Hepatocyte (in vitro differentiated cells): ENCODE measurements at regions not wholly inside any gene's neighbourhood (a gene's known extent, or its start where the extent isn't known, plus 50 kb on each side); places are given as distances from the start of the nearest gene placed in this dataset.

Experiments used
- DNase-seq: peaks from one replicate; pipeline ENCODE4 v3.0.0-alpha.2; 2016; ENCODE audit warnings: low spot score
- H2AFZ ChIP-seq: fragments of 200-600 bp; sonication (generic); 2 replicates; pipeline ENCODE4 v1.6.0; 2016; ENCODE audit warnings: antibody characterized with exemption, mild to moderate bottlenecking
- H3K27ac ChIP-seq: fragments of 200-600 bp; sonication (generic); 2 replicates; pipeline ENCODE4 v1.5.1; 2016; ENCODE audit warnings: mild to moderate bottlenecking
- H3K27me3 ChIP-seq: fragments of 200-600 bp; sonication (generic); 2 replicates; pipeline ENCODE4 v1.6.1; 2016
- H3K36me3 ChIP-seq: fragments of 200-600 bp; sonication (generic); replicated peaks from 2 replicates; pipeline ENCODE4 v1.5.1; 2016; ENCODE audit warnings: low read depth; ENCODE audit not compliant: insufficient read depth
- H3K4me1 ChIP-seq: fragments of 200-600 bp; sonication (generic); 2 replicates; pipeline ENCODE4 v1.5.1; 2016; ENCODE audit warnings: mild to moderate bottlenecking, moderate library complexity; ENCODE audit not compliant: insufficient read depth
- H3K4me2 ChIP-seq: fragments of 200-600 bp; sonication (generic); 2 replicates; pipeline ENCODE4 v1.6.0; 2016
- H3K4me3 ChIP-seq: fragments of 200-600 bp; sonication (generic); 2 replicates; pipeline ENCODE4 v1.5.1; 2016; ENCODE audit warnings: mild to moderate bottlenecking
- H3K79me2 ChIP-seq: fragments of 200-600 bp; sonication (generic); 2 replicates; pipeline ENCODE4 v1.6.0; 2017; ENCODE audit warnings: mild to moderate bottlenecking
- H3K9me2 ChIP-seq: fragments of 200-600 bp; sonication (generic); replicated peaks from 2 replicates; pipeline ENCODE4 v1.6.0; 2017; ENCODE audit warnings: mild to moderate bottlenecking; ENCODE audit not compliant: insufficient read depth
- H3K9me3 ChIP-seq: fragments of 200-600 bp; sonication (generic); 2 replicates; pipeline ENCODE4 v1.5.1; 2016; ENCODE audit warnings: low read depth, mild to moderate bottlenecking
- H4K20me1 ChIP-seq: fragments of 200-600 bp; sonication (generic); 2 replicates; pipeline ENCODE4 v1.6.0; 2016; ENCODE audit warnings: mild to moderate bottlenecking; ENCODE audit not compliant: insufficient read depth, poor library complexity, severe bottlenecking
- EZH2 ChIP-seq: fragments of 200-600 bp; sonication (generic); IDR thresholded peaks from 2 replicates; pipeline ENCODE4 v1.6.1; 2016; ENCODE audit warnings: antibody characterized with exemption, mild to moderate bottlenecking, borderline replicate concordance
- EZH2phosphoT487 ChIP-seq: fragments of 200-600 bp; sonication (generic); IDR thresholded peaks from one replicate; pipeline ENCODE4 v1.6.1; 2018; ENCODE audit warnings: antibody characterized with exemption, mild to moderate bottlenecking, low read depth, moderate library complexity; ENCODE audit not compliant: unreplicated experiment, severe bottlenecking
- WGBS: methylation state at CpG from one replicate; pipeline ENCODE4 v1.1.6; 2016; ENCODE audit warnings: low lambda C conversion rate; ENCODE audit errors: missing lambda C conversion rate; 5-methylcytosine and 5-hydroxymethylcytosine counted together
- TF ChIP-seq, protein P1 (sequence below): fragments of 200-600 bp; sonication (generic); IDR thresholded peaks from 2 replicates; pipeline ENCODE4 v1.5.1; 2016; ENCODE audit warnings: antibody characterized with exemption, mild to moderate bottlenecking; ENCODE audit not compliant: poor library complexity

DNA sequence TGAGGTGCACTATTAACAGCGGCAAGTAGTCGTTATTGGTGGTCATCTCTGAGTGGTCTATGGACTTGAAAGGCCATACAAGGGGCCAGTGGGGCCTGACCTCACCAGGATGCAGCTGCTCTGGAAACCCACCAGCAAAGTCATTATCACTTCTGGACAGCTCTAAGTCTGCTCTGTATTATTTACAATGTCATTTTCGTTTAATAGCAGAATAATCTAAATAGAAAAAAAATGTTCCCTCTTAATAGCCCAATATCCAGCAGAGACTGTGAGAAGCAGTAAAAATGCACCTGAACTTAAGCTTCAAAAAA lies 85.0 kb upstream of the EED start:
- H3K4me1 ChIP-seq = peaks cover 29% of the 10 kb centered on the region
- no peak for TF ChIP-seq EZH2
- H4K20me1 ChIP-seq = no peaks in the 10 kb centered on the region
- DNase-seq = no peak
- no peaks in the 10 kb centered on the region for H3K36me3 ChIP-seq
- H3K79me2 ChIP-seq = no peaks in the 10 kb centered on the region
- no peaks in the 10 kb centered on the region for H3K9me2 ChIP-seq
- H3K4me2 ChIP-seq = no peak overlapping the region
- no peaks in the 10 kb centered on the region for H3K9me3 ChIP-seq
- H3K27ac ChIP-seq = no peak overlapping the region
- no peak overlapping the region for H2AFZ ChIP-seq
- 87% methylated on average over 3 of the region's 3 CpGs for WGBS
- no peak overlapping the region for H3K4me3 ChIP-seq
- H3K27me3 ChIP-seq = no peaks in the 10 kb centered on the region

DNA sequence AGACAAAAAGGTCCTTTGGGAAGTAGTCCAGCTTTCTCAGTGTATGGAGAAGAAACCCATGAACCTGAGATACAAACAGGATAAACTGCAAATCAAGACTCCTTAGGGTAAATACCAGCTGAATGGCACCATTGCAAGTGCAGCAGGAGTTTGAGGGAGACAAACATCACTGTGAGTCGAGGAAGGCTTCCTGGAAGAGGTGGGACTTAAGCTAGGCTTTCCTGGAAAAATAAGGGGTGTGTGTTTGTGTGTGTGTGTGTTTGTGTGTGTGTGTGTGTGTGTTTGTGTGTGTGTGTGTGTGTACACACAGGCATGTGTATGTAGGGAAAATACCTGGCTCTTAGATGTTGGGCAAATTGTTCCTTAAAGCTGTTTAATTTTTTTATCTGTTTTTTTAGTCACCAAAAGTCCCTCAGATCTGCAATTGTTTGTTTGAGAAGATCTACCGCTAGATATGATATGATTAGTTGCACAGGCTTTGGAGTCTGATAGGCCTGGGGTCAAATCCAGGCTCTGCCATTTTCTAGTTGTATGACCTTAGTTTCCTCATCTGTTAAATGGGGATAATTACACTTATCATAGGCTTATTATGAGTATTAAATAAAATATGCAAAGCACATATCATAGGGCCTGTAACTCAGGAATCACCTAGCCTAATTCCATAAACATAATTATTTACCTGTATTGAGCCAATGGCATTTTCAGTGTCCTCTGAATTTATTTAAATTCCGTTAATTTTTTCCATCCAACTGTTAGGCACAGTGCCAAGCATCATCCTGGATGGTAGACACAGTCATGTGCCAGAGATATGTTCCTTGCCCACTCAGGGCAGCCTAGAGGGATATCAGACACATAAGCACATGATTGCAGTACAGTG lies 85.6 kb upstream of the EED start:
- Histone ChIP-seq H3K4me2 (no peak overlapping the region), H3K36me3 (no peaks in the 10 kb centered on the region), H2AFZ (no peak overlapping the region), H4K20me1 (no peaks in the 10 kb centered on the region), H3K27me3 (no peaks in the 10 kb centered on the region), H3K4me1 (peaks cover 29% of the 10 kb centered on the region), H3K79me2 (no peaks in the 10 kb centered on the region), H3K9me3 (no peaks in the 10 kb centered on the region), H3K27ac (no peak overlapping the region), H3K4me3 (no peak overlapping the region), H3K9me2 (no peaks in the 10 kb centered on the region)
- TF ChIP-seq EZH2phosphoT487 = no peak
- no peak for TF ChIP-seq EZH2
- WGBS = 87% methylated on average over 3 of the region's 3 CpGs
- DNase-seq = no peak

DNA sequence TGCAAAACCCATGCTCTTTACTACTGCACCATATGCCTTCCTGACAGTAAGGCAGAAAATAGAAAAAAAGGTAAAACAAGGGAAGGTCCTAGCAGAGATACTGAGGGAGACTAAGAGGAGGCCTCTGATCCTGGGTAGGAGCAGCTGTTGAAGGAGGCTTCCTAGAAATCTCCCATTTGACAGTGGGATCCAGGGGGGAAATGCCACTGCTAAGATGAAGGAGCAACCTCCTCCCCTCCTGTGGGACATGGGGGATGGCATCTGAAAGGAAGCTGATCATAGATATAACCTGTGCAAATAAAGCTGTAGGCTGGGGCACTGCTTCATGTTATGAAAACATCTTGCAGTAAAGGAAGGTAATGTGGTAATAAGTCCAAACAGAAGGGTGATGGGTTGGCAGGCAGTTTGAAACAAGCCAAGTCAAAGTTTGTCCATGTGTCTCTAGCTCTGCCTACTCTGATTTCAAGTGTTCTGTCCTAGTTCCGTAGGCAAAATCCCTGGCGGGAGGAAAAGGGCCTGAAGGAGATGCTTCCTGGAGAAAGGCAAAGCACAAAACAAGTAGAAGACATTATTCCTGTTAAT lies 86.7 kb upstream of the EED start:
- no peaks in the 10 kb centered on the region for H3K27me3 ChIP-seq
- DNase-seq = no peak
- H3K9me3 ChIP-seq = no peaks in the 10 kb centered on the region
- H3K79me2 ChIP-seq = no peaks in the 10 kb centered on the region
- 80% methylated on average over 2 of the region's 2 CpGs for WGBS
- no peak overlapping the region for H2AFZ ChIP-seq
- no peaks in the 10 kb centered on the region for H3K36me3 ChIP-seq
- no peak overlapping the region for H3K4me2 ChIP-seq
- H4K20me1 ChIP-seq = no peaks in the 10 kb centered on the region
- H3K4me1 ChIP-seq = peaks cover 29% of the 10 kb centered on the region
- no peaks in the 10 kb centered on the region for H3K9me2 ChIP-seq
- no peak overlapping the region for H3K4me3 ChIP-seq
- TF ChIP-seq EZH2phosphoT487 (no peak), EZH2 (no peak)
- TF ChIP-seq, protein P1, sequence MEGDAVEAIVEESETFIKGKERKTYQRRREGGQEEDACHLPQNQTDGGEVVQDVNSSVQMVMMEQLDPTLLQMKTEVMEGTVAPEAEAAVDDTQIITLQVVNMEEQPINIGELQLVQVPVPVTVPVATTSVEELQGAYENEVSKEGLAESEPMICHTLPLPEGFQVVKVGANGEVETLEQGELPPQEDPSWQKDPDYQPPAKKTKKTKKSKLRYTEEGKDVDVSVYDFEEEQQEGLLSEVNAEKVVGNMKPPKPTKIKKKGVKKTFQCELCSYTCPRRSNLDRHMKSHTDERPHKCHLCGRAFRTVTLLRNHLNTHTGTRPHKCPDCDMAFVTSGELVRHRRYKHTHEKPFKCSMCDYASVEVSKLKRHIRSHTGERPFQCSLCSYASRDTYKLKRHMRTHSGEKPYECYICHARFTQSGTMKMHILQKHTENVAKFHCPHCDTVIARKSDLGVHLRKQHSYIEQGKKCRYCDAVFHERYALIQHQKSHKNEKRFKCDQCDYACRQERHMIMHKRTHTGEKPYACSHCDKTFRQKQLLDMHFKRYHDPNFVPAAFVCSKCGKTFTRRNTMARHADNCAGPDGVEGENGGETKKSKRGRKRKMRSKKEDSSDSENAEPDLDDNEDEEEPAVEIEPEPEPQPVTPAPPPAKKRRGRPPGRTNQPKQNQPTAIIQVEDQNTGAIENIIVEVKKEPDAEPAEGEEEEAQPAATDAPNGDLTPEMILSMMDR = no peak
- no peak overlapping the region for H3K27ac ChIP-seq

DNA sequence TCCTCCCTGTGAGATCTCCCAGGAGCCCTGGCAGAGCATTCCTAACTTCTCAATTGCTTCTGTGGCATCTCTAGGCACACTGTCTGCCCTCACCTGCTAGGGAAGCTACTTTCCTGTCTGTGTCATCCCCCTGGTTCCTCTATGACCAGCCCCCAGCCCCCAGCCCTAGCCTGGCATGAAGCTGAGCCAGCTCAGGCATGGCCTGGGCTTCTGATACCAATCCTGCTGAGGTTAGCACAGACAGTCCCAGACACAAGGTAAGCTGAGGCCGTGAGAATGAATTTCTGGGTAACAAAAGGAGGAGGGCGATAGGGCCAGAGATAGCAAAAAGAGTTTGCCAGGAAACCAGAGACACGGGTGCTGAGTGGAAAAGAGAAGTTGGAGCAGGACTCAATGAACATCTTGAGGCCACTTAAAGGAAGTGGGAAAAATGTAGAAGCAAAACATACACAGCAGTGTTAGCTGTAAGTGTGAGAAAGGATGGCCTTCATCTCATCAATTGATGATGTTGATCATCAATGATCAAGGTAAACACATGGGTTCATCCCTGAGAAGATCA lies 87.6 kb upstream of the PICALM start:
- Histone ChIP-seq H3K9me3 (no peaks in the 10 kb centered on the region), H3K36me3 (no peaks in the 10 kb centered on the region), H3K4me3 (no peak overlapping the region), H3K4me2 (no peak overlapping the region), H3K27ac (no peak overlapping the region), H3K79me2 (no peaks in the 10 kb centered on the region), H3K27me3 (no peaks in the 10 kb centered on the region), H2AFZ (no peak overlapping the region), H3K9me2 (no peaks in the 10 kb centered on the region), H3K4me1 (peaks cover 26% of the 10 kb centered on the region), H4K20me1 (no peaks in the 10 kb centered on the region)
- DNase-seq = no peak
- TF ChIP-seq, protein P1 = no peak
- TF ChIP-seq EZH2phosphoT487 (no peak), EZH2 (no peak)
- WGBS = 91% methylated on average over 3 of the region's 3 CpGs
